Neural cell (in vitro differentiated cells): ENCODE measurements at regions not wholly inside any gene's neighbourhood (a gene's known extent, or its start where the extent isn't known, plus 50 kb on each side); places are given as distances from the start of the nearest gene placed in this dataset.

Source experiments
- EP300 ChIP-seq: fragments of 450-650 bp; conservative IDR thresholded peaks from 2 replicates; pipeline ENCODE4 v1.6.1; 2014; ENCODE audit warnings: antibody characterized with exemption, mild to moderate bottlenecking, moderate library complexity; ENCODE audit not compliant: poor library complexity, severe bottlenecking
- EZH2 ChIP-seq: fragments of 200-600, 300-800 bp; shearing (Covaris generic), sonication (generic); IDR thresholded peaks from 2 replicates; pipeline ENCODE4 v1.6.1; 2014; ENCODE audit warnings: antibody characterized with exemption, low read length, borderline replicate concordance, mild to moderate bottlenecking; ENCODE audit not compliant: insufficient read depth, poor library complexity, severe bottlenecking
- MXI1 ChIP-seq: fragments of 450-650 bp; conservative IDR thresholded peaks from 2 replicates; pipeline ENCODE4 v1.6.1; 2014; ENCODE audit warnings: antibody characterized with exemption, mild to moderate bottlenecking; ENCODE audit not compliant: poor library complexity, severe bottlenecking
- POLR2AphosphoS5 ChIP-seq: IDR thresholded peaks from 2 replicates; pipeline ENCODE4 v1.6.1; 2012
- RAD21 ChIP-seq: fragments of 450-650 bp; conservative IDR thresholded peaks from 2 replicates; pipeline ENCODE4 v1.6.1; 2014; ENCODE audit warnings: antibody characterized with exemption, mild to moderate bottlenecking, moderate library complexity
- SMC3 ChIP-seq: fragments of 450-650 bp; conservative IDR thresholded peaks from 2 replicates; pipeline ENCODE4 v1.6.1; 2014; ENCODE audit warnings: antibody characterized with exemption, mild to moderate bottlenecking, moderate library complexity; ENCODE audit not compliant: poor library complexity
- TAF1 ChIP-seq: IDR thresholded peaks from 2 replicates; pipeline ENCODE4 v1.6.1; 2012; ENCODE audit warnings: low read depth
- TF ChIP-seq, protein P1 (sequence below): fragments of 450-650 bp; IDR thresholded peaks from 2 replicates; pipeline ENCODE4 v1.5.1; 2014; ENCODE audit warnings: antibody characterized with exemption, mild to moderate bottlenecking, moderate library complexity; ENCODE audit not compliant: poor library complexity, severe bottlenecking
- TF ChIP-seq, protein P2 (sequence below): IDR thresholded peaks from 2 replicates; pipeline ENCODE4 v1.6.1; 2012; ENCODE audit warnings: borderline replicate concordance

DNA sequence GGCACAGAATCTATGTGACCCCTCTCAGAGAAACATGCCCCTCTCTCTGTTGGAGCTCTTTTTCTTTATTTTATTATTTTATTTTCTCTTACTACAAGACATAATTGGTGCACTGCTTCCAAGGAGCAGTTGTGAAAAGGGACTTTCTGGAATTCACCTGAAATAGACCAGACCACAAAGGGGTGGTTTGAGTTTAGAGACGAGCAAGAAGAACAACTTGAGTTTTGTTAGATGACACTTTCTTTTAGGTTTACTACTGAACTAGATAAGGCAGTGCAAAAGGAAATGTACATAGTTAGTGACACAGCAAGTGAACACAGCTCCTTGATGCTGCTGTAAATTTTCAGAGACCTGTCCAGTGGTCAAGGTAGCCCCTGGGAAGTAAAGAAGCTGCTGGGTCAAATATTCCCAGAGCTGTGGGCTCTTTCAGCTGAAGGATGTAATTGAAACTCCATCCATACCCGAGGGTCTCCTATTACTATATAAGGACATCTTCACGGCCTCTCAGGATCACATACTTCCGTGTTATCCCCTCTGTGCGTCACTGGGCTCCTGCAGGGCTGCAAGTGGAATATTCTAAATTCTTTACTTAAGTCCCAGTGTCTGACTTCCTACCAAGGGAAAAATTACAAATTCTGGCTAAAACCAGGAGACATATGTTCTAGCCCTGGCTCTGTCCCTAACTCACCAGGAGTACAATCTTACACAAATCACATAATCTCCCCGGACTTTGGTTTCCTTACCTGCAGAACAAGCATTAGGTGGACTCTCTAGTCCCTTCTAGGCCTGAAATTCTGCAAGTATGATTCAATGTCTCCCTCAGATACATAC is 69.1 kb upstream of the ADTRP start:
- TF ChIP-seq EZH2 (no peak), TAF1 (no peak), RAD21 (no peak), POLR2AphosphoS5 (no peak), SMC3 (no peak), MXI1 (no peak), EP300 (no peak)
- TF ChIP-seq, protein P1, sequence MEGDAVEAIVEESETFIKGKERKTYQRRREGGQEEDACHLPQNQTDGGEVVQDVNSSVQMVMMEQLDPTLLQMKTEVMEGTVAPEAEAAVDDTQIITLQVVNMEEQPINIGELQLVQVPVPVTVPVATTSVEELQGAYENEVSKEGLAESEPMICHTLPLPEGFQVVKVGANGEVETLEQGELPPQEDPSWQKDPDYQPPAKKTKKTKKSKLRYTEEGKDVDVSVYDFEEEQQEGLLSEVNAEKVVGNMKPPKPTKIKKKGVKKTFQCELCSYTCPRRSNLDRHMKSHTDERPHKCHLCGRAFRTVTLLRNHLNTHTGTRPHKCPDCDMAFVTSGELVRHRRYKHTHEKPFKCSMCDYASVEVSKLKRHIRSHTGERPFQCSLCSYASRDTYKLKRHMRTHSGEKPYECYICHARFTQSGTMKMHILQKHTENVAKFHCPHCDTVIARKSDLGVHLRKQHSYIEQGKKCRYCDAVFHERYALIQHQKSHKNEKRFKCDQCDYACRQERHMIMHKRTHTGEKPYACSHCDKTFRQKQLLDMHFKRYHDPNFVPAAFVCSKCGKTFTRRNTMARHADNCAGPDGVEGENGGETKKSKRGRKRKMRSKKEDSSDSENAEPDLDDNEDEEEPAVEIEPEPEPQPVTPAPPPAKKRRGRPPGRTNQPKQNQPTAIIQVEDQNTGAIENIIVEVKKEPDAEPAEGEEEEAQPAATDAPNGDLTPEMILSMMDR = no peak
- TF ChIP-seq, protein P2, sequence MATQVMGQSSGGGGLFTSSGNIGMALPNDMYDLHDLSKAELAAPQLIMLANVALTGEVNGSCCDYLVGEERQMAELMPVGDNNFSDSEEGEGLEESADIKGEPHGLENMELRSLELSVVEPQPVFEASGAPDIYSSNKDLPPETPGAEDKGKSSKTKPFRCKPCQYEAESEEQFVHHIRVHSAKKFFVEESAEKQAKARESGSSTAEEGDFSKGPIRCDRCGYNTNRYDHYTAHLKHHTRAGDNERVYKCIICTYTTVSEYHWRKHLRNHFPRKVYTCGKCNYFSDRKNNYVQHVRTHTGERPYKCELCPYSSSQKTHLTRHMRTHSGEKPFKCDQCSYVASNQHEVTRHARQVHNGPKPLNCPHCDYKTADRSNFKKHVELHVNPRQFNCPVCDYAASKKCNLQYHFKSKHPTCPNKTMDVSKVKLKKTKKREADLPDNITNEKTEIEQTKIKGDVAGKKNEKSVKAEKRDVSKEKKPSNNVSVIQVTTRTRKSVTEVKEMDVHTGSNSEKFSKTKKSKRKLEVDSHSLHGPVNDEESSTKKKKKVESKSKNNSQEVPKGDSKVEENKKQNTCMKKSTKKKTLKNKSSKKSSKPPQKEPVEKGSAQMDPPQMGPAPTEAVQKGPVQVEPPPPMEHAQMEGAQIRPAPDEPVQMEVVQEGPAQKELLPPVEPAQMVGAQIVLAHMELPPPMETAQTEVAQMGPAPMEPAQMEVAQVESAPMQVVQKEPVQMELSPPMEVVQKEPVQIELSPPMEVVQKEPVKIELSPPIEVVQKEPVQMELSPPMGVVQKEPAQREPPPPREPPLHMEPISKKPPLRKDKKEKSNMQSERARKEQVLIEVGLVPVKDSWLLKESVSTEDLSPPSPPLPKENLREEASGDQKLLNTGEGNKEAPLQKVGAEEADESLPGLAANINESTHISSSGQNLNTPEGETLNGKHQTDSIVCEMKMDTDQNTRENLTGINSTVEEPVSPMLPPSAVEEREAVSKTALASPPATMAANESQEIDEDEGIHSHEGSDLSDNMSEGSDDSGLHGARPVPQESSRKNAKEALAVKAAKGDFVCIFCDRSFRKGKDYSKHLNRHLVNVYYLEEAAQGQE = no peak
